Right renal pelvis (tissue), 4 donors: ENCODE measurements at regions not wholly inside any gene's neighbourhood (a gene's known extent, or its start where the extent isn't known, plus 50 kb on each side); places are given as distances from the start of the nearest gene placed in this dataset.

Experiments used
- DNase-seq, 4 donors: peaks; one replicate each; pipeline ENCODE4 v3.0.0-alpha.2; 2013; ENCODE audit warnings: low read depth in 4 of 4, low spot score in 3 of 4, missing footprints in 1 of 4

DNA sequence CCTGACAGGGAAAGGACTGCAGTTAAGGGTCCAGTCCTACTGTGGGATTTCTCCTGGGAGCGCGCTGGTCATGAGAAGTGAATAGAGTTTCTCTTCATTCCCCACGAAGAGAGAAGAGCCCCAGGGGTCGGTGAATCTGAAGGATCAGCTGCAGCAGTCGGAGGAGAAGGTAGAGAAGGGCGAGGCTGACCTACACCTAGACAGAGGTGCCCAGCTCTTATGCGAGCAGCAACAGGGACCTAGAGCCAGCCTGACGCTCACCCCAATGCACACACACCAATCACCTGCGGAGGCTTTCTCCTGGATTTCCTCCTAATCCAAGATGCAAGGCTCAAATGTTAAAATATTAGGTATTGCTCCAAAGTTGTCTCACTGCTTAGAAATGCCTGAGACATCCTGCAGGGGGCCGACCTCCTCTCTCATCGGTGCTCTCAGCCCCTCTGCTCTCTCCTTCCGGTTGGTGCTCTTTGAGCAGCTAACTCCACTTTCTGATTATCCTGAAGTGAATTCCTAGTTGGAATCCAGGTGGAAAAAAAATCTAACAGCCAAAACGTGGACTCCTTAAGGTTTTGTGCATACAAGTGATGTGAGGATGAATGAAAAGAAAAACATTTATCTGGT lies 176.4 kb downstream of the AHR start:
- DNase-seq = no peak

DNA sequence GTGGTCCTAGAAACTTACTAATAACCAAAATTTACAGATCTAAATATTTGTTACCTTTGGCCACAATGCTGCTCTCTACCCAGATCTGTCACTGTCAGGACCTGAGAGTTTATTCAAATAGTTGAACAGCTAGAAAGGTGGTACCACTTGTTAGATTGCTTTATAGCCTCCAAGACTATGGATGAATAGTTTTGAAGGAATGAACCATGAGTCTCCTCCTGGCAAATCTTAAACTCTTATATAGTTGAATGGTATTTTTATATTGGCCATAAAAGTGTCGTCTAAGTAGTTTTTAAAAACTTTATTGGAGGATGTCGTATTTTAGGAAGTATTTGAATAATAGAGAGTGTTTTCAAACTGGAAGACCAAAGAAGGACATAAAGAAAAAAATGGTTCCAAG lies 178.7 kb downstream of the AHR start:
- DNase-seq = no peak

DNA sequence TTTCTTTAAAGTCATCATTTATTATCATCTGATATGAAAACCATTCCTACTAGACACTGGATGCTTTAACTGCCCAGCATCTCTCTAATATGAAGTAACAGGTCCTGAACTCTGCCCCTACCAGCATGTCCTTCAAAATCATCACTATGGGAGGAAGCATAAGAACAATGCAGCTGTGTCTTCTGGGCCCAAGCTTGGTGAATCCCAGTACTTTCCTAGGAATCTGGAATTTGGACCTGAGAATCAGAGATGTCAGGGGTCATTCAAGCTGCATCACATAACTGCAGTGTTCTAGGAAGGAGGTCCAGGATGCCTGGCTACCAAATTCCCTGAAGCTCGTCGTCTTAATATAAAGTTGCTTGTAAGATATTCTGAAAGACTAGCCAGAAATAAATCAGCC lies 182.7 kb downstream of the AHR start:
- DNase-seq = no peak

DNA sequence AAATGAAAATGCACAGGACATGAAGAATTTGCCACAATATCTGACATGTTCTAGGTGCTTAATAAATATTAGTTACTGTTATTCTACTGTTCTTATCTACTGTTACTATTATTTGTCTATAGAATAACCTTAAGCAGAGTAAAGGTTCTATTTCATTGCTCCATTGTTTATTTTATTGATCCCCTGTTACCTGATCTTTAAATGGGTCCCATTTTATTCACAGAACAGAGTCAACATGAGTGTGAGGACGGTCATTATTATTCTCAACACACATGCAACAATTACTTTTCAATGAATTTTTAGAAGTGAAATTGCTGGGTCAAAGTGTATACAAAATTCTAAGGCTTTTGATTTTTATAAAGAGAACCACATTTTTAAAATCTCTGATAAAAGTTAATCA lies 186.9 kb downstream of the AHR start:
- DNase-seq = no peak

DNA sequence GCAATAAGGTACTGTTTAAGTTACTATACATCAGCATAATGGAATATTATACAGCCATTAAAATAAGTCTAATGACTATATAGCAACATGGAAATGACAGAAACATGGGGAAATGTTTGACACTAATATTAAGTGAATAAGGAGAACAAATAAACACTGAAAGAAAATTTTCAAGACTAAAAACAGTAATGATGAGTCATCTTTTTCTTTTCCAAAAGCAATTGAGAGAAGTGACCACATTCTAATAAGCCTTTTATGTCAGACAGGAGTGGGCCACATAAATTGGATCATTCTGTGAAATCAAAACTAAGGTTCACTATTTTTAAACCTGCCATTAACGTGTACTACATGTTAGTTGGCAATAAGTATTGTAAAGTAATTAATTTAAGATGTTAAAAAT lies 187.5 kb downstream of the AHR start:
- no peak for DNase-seq

DNA sequence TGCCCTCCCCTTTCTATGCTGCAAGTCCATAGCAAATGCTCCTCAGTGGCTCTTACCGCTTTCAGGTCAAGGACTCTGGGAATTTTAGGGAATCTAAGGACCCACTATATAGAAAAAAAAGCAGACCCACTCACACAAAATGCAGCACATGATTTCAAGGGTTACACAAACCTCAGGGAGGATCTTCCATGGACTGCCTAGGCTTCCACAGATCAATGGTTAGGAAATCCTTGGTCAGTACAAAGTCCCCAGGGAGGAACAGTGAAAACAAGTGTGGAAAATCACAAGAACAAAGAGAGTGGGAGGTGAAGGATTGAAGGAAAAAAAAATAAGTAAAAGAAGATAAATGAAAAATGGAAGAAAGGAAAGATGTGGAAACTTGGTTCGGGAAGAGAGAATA lies 188.4 kb downstream of the AHR start:
- no peak for DNase-seq

DNA sequence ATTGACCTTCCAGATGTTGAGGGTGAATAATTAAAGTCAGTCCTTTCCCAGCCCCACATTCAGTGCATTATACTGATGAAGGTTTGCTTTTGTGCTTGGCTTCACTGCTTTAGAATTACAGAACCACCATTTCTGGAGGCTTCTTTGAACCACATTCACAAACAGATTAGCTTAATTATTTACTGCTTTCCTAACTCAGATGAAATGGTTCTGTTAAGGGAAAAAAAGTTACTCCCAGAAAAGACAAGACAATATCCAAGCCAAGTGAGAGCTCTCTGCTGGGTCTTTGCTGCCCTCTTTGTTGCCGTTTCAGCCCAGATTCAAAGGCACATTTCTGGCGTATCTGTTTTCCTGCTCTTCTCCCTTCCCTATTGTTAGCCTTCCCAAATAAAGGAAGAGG lies 188.9 kb downstream of the AHR start:
- no peak for DNase-seq

DNA sequence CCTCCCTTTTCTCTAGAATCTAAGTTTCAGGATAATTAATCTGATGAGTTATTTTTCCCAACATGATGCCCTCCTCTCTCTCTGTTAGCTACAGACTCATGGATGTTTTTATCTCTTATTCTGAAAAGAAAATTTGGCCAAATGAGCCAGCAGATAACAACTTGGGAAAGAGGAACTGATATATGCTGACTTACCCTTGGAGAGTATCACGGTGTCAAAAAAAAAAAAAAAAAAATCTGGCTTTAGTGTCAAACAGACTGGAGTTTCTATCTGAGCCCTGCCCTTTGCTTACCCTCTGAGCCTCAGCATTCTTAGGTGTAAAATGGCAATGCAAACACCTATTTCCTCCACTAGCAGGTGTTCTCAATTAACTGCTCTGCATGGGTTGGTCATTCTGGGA lies 190.4 kb downstream of the AHR start:
- DNase-seq = no peak

DNA sequence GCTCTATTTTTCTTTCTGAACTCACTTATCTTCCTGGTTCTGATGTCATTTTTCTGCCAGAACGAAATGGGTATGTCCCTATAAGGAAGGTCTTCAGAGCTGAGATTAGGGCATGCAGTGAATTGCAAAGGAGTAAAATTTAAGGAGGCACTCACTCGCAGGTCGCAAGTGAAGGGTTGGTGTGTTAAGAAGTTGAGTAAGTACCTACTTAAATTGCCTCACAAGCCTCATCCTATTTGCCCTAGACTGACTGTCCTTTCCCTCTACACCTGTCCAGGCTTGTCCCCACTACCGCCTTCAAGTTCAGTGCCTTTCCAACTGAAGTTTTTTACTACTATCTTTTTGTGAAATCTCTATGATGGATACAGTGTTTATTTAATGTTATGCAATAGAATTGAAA lies 191.5 kb downstream of the AHR start:
- no peak for DNase-seq

DNA sequence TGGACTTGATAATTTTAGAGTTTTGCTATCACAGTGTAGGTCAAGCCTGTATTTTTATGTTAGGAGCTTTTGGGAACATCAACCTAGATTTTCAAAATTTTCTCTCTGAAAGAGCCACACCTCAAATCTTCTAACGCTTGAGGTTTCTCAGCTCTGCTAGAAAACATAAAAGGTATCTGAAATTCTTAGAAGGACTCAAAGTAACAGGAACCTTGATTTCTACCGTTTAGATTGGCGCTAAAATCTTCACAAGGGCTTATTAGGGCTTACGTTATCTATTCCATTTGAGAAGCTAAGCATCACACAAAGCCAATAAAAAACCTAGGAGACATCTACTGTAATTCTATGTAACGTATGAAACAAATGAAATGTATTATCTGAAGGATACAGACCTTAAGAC lies 192.4 kb downstream of the AHR start:
- DNase-seq = no peak

DNA sequence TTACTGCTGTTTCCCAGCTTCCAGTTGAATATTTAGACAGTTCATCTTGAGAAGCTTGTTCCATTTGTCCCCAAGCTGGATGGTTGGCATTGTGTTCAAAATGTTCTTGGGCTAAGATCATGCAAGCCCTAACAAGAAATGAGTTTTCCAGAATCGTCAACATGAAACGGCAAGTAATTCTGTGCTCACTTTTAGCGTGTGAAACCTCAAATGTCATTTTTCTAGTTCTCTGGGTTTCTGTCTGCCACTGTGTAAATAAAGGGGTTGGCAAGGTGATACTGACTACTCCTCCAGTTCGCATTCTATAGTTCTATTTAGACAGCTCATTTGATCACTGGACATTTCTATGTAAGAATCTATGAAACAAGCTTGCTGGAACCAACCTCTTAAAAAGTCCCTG lies 194.0 kb downstream of the AHR start:
- DNase-seq = no peak

DNA sequence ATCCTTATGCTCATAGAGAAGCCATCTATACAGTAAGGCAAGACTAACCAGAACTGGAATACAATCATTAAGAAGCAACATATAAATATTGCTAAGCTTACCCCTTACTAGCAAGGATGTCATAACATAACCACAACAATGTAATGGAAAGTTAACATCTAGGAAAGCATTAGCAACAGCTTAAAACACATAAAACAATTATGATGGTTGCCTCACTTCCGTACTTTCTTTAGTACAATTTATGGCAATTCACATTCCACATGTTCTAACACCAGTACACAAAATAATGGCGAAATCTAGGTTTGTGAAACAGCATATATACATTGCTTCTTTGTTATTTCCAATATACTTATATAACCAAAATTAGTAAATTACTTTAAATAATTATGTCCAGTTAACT lies 195.0 kb downstream of the AHR start:
- DNase-seq = no peak

DNA sequence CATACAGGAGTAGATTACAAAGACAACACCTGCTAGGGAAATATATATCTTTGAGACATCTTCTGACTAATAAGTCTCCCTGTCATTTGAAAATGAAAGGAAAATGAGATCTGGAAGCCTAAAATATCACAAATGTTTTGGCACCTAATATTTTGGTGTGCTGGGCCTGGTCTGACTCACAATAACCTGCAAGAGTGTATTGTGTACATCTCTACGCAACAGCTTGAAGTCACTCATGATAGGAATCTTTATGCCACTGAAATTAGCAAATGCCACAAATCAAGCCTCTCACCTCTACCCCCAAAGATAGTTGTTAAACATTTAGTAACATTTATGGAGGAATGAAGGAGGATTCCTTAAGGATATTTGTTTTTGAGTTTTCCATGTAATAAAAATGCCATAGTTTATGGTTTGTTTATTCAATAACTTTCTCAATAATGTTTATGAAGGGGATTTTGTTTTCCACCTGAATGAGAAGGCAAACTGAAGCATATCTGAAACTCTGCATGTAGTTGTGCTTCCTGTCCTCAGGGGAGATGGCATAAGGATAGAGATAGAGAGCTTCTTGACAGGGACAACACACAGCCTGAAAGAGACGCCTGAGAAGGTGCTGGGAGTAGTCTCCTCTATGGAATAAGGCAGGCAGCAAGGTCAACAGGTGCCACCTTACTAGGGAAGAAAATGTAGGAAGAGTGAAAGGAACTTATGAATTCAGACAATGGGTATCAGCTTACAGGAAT lies 197.4 kb downstream of the AHR start:
- DNase-seq = no peak

DNA sequence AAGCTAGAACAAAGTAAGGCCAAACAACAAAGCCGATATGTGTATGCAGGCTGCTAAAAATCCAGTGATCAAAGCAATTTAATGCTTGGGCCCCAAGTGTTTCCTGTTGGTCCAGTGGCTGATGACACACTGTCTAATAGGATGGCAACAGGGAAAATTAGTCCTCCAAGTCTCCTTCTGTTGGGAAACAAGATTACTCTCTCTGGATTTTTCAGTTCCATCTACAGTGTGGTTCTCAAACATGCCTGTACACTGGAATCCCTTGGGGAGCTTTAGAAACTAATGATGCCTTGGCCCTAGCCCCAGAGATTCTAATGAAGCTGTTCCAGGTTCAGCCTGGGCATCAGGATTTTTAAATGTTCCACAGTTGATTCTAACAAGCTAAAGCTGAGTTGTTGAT lies 198.7 kb downstream of the AHR start:
- no peak for DNase-seq

DNA sequence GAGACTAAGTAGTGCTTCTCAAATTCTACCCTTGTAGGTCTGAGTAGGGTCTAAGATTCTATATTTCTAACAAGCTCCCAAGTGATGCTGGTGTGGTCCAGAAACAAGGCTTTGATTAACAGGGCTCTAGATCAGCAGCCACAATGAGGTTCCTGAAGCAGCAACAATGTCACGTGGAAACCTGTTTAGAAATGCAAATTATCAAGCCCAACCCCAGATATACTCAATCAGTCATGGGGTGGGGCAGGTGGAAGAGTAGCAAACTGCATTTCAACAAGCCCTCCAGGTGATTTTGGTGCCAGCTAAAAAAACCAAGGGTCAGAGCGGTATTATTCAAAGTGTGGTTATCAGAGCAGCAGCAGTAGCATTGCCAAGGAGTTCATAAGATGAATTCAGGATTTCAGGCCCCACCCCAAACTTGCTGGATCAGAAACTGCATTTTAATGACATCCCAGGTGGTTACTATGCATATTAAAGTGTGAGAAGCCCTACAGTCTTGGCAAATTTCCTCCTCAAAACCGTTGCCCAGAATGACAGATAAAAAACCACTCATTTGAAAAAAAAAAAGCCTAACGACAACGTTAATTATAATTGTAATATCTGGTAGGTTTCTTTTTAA lies 199.2 kb downstream of the AHR start:
- no peak for DNase-seq

DNA sequence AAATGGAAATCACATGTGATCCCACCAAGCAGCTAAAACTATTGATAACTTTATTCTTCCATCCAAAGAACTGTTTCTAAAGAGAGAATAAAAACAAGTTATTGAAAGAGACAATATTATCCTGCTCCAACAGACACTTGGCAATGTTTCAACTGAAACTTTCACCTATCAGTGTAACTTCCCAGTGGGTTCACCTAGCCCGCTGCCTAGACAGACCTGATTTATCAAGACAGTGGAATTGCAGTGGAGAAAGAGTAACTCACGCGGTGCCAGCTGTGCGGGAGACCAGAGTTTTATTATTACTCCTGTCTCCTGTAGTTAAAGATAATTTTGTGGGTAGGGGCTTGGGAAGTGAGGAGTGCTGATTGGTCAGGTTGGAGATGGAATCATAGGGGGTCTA lies 199.8 kb downstream of the AHR start:
- DNase-seq = no peak

DNA sequence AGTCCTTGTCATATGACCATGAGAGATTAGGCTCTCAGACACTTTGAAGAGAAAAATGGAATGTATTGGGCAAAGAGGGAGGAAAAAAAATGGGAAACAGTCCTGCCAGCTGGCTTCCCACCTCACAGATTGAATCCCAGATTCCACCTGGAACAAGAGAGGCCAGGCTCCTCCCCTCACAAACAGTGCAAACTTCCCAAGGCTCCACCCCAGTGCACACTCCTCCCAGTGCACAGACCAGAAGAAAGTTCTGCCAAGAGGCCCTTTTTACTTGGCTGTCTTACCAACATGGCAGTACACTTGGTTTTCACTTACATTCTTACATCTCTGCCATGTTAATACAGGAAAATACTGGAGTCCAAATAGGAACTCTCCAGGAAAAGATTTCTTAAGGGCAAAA lies 202.3 kb downstream of the AHR start:
- no peak for DNase-seq

DNA sequence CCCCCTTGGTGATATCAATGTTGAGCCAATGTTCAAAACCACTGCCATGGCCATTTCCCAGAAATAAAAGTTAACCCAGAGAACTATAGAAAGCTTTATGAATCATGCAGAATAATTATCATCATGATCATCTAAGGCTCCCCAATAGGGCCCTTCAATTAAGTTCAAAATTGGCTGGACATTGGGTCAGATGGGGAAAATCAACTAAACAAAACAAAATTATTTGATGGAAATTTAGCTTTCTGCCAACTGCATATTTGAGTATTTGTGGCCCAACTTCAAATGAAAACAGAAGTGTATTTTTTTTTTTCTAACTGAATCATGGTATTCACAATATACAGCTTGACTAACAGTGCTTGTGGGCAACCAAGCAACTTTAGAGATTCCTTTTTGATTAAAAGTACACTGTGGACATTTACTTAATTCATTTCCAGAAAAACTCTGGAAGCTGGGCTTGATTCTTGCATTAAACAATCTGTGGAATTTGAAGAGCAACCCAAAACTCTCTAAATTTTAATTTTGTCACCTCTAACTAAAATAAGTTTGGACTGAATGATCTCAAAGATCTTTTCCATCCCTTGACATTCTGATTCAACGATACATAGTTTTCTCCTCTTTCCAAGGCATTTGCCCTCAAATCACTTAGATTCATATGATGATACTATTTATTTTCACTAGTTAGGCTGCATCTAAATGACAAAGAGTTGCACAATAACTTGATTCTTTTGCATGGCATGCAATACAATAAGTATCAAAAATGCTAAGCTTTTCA lies 203.2 kb downstream of the AHR start:
- no peak for DNase-seq

DNA sequence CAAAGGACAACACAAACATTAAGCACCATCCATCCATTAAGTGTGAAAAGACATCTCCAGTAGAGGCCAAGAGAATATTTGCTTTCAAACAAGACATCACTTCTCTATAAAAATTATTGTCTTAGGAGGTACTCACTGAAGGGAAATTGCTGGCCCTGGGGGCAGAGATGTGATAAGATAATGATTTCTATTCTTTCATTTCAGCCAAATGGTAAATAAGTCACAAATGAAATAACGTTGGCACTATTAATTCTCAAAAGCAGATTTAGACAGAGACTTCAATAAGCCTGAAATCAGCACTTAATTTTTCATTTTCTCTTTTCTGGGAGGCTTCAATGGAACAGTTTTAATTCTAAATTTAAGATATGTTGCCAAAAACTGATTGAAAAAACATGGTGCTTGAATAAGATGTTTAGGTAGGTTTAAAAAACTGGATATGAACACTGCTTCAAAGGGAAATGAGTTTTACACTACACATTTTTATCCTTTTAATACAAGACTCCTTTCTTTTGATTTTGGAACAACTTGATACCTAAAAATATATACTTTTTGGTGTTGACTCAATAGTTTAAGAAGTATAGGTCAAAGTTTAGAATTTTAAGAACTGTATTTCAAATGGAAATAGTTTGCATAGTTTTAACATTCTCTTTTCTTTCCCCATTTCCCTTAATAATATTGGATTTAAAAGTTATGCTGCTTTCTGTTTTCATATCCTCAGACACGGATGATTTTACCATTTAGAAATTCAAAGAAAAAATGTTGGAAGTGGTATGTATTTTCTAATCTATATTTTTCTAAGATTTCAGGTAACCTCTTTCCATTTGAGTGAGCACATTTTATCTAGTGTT lies 204.0 kb downstream of the AHR start:
- no peak for DNase-seq

DNA sequence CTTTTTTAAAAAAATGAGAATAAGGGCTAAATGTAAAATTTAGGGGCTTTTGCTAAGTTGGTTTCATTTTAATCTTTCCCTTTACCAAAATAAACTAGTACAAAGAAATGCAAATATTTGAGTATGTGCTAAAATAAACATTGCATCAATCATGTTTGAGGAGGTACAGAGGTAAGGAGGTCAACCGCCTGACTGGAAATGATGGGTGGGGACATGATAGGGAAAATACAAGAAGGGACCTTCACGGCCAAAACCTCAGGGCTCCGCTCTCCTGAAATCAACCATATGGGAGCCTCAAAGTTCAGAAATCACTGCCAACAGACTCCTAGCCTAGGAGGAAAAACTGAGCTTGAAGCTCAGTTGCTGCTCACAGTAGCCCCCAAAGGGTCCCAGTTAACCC lies 207.6 kb downstream of the AHR start:
- DNase-seq = no peak

DNA sequence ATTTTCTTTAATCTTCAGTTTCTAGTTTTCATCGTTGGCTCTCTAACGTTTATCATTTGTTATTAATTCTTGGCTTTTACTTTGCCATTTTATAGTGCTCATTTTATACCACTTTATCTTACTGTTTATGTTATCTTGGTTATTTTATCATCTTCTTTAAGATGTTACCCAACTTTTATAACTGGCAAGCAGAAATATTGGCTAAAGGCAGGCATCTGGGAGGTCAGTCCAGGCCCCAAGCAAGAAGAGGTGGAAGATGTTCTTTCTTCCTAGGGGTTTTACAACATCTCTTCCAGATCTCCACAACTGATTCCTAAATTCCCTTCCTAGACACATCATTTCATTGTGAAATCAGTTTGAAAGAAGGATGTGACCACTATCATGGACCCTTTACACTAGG lies 208.1 kb downstream of the AHR start:
- no peak for DNase-seq
